NB4 (cell line): ENCODE measurements at regions not wholly inside any gene's neighbourhood (a gene's known extent, or its start where the extent isn't known, plus 50 kb on each side); places are given as distances from the start of the nearest gene placed in this dataset.

Experiments used
- CTCF ChIP-seq: IDR thresholded peaks from one replicate; pipeline ENCODE4 v1.5.1; 2012; ENCODE audit warnings: low read depth, low read length
- POLR2A ChIP-seq: IDR thresholded peaks from 2 replicates; pipeline ENCODE4 v1.6.1; 2011; ENCODE audit warnings: mild to moderate bottlenecking; ENCODE audit not compliant: insufficient read length; ENCODE audit errors: extremely low read depth
- TF ChIP-seq, protein P1 (sequence below): IDR thresholded peaks from 2 replicates; pipeline ENCODE4 v1.6.1; 2011; ENCODE audit warnings: low read depth, low read length

DNA sequence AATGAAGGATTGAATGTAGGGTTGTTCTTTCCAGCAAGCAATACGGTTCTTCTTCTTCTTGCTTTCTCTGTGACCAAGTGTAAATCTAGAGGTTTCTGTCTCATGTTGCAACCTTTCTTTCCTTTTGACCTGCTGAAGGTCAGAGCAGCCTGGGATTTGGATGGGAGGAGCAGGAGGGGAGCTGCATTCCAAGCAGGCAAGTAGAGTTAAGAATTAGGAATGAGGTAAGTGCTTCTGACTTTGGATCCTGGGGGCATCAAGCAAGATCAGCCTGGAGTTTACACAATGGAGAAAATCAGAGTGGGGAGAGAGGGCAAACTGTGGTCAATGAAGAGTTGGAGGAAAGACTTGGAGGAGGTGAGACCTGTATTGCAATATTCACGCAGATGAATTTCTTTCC lies 225.6 kb upstream of the ZBED5 start:
- TF ChIP-seq CTCF (no peak), POLR2A (no peak)
- TF ChIP-seq, protein P1, sequence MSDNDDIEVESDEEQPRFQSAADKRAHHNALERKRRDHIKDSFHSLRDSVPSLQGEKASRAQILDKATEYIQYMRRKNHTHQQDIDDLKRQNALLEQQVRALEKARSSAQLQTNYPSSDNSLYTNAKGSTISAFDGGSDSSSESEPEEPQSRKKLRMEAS: no peak
